ENCODE measurements at regions not wholly inside any gene's neighbourhood (a gene's known extent, or its start where the extent isn't known, plus 50 kb on each side); places are given as distances from the start of the nearest gene placed in this dataset.
"Not testable (repeated sequence)": the region's sequence is repeated elsewhere in the genome, so short reads cannot be mapped to it uniquely, and the experiment has no call there.

GRCh38 chr18:61655630-61656029 is 237.2 kb downstream of the RNF152 start:
- H3K27me3 Mint-ChIP-seq = peaks cover 0 to 11% (median 7%) of the 10 kb centered on the region in 5 donors
- no peaks in the 10 kb centered on the region for H3K36me3 Mint-ChIP-seq
- DNase-seq (no peak), ATAC-seq (no peak)
- H3K4me3 Mint-ChIP-seq = no peak overlapping the region
- H3K4me1 Mint-ChIP-seq = no peaks in the 10 kb centered on the region
- H3K9me3 Mint-ChIP-seq = peaks cover 0 to 5% (median 0%) of the 10 kb centered on the region in 9 donors
- POLR2A ChIA-PET = no interaction called here
- H3K27ac Mint-ChIP-seq = no peak overlapping the region

GRCh38 chr18:61653823-61654551 is 238.8 kb downstream of the RNF152 start:
- Mint-ChIP-seq H3K36me3 (no peaks in the 10 kb centered on the region), H3K9me3 (peaks cover 0 to 5% (median 0%) of the 10 kb centered on the region in 9 donors), H3K27me3 (peaks cover 1 to 9% (median 9%) of the 10 kb centered on the region in 5 donors), H3K4me1 (no peaks in the 10 kb centered on the region), H3K27ac (no peak overlapping the region), H3K4me3 (no peak overlapping the region)
- ATAC-seq (no peak), DNase-seq (no peak)
- POLR2A ChIA-PET = no interaction called here

- Mint-ChIP-seq H3K4me3 (no peak overlapping the region), H3K4me1 (no peaks in the 10 kb centered on the region), H3K36me3 (no peaks in the 10 kb centered on the region), H3K9me3 (peaks cover 0 to 2% (median 0%) of the 10 kb centered on the region in 9 donors), H3K27ac (no peak overlapping the region), H3K27me3 (peaks cover 0 to 7% (median 4%) of the 10 kb centered on the region in 5 donors)
- ATAC-seq = no peak
- POLR2A ChIA-PET = no interaction called here
- no peak for DNase-seq
Observed at GRCh38 chr18:61651880-61652268, 240.9 kb downstream of the RNF152 start.

- no peaks in the 10 kb centered on the region for H3K4me1 Mint-ChIP-seq
- DNase-seq (no peak), ATAC-seq (no peak)
- H3K9me3 Mint-ChIP-seq = peaks cover 0 to 2% (median 0%) of the 10 kb centered on the region in 9 donors
- POLR2A ChIA-PET = no interaction called here
- H3K4me3 Mint-ChIP-seq = no peak overlapping the region
- no peak overlapping the region for H3K27ac Mint-ChIP-seq
- no peaks in the 10 kb centered on the region for H3K36me3 Mint-ChIP-seq
- H3K27me3 Mint-ChIP-seq = peaks cover 0 to 7% (median 4%) of the 10 kb centered on the region in 5 donors
Observed at GRCh38 chr18:61651145-61651879, 241.5 kb downstream of the RNF152 start.

- H3K27ac Mint-ChIP-seq = no peak overlapping the region
- H3K9me3 Mint-ChIP-seq = peaks cover 0 to 1% (median 0%) of the 10 kb centered on the region in 9 donors
- DNase-seq (no peak), ATAC-seq (no peak)
- no peaks in the 10 kb centered on the region for H3K36me3 Mint-ChIP-seq
- H3K4me1 Mint-ChIP-seq = peaks cover 0 to 7% (median 2%) of the 10 kb centered on the region in 4 donors
- peaks cover 0 to 6% (median 4%) of the 10 kb centered on the region in 5 donors for H3K27me3 Mint-ChIP-seq
- POLR2A ChIA-PET = no interaction called here
- H3K4me3 Mint-ChIP-seq = no peak overlapping the region
Observed at GRCh38 chr18:61643884-61644647, 248.7 kb downstream of the RNF152 start.

- DNase-seq (no peak), ATAC-seq (no peak)
- H3K4me1 Mint-ChIP-seq = peaks cover 0 to 8% (median 2%) of the 10 kb centered on the region in 4 donors
- H3K36me3 Mint-ChIP-seq = no peaks in the 10 kb centered on the region
- no peaks in the 10 kb centered on the region for H3K9me3 Mint-ChIP-seq
- no peak overlapping the region for H3K4me3 Mint-ChIP-seq
- POLR2A ChIA-PET = no interaction called here
- peak overlapping the region in 1 of 10 donors; percentile 35 for H3K27ac Mint-ChIP-seq
- peaks cover 4 to 14% (median 13%) of the 10 kb centered on the region in 5 donors for H3K27me3 Mint-ChIP-seq
Observed at GRCh38 chr18:61639886-61640285, 252.9 kb downstream of the RNF152 start.

- Mint-ChIP-seq H3K4me3 (no peak overlapping the region), H3K4me1 (peaks cover 0 to 2% (median 0%) of the 10 kb centered on the region in 4 donors), H3K36me3 (no peaks in the 10 kb centered on the region), H3K27ac (no peak overlapping the region), H3K9me3 (no peaks in the 10 kb centered on the region), H3K27me3 (peaks cover 5 to 19% (median 13%) of the 10 kb centered on the region in 5 donors)
- POLR2A ChIA-PET = no interaction called here
- no peak for DNase-seq
- ATAC-seq = no peak
Observed at GRCh38 chr18:61637905-61638595, 254.8 kb downstream of the RNF152 start.

GRCh38 chr18:61637319-61637718 is 255.5 kb downstream of the RNF152 start:
- no peak for DNase-seq
- Mint-ChIP-seq H3K27me3 (peaks cover 7 to 26% (median 15%) of the 10 kb centered on the region in 5 donors), H3K27ac (no peak overlapping the region), H3K36me3 (no peaks in the 10 kb centered on the region), H3K9me3 (no peaks in the 10 kb centered on the region), H3K4me1 (peaks cover 0 to 2% (median 0%) of the 10 kb centered on the region in 4 donors), H3K4me3 (no peak overlapping the region)
- no peak for ATAC-seq
- POLR2A ChIA-PET = no interaction called here

GRCh38 chr18:61635901-61636528 is 256.8 kb downstream of the RNF152 start:
- Mint-ChIP-seq H3K27ac (no peak overlapping the region), H3K27me3 (peaks cover 7 to 28% (median 11%) of the 10 kb centered on the region in 5 donors), H3K4me1 (peaks cover 0 to 2% (median 0%) of the 10 kb centered on the region in 4 donors), H3K36me3 (no peaks in the 10 kb centered on the region), H3K9me3 (peaks cover 0 to 2% (median 0%) of the 10 kb centered on the region in 9 donors), H3K4me3 (peak overlapping the region in 1 of 10 donors; percentile 0)
- POLR2A ChIA-PET = no interaction called here
- peak in 8 of 10 donors; percentile 10 to 46 (median 24) for DNase-seq
- no peak for ATAC-seq

GRCh38 chr18:61628085-61628484 is 264.7 kb downstream of the RNF152 start:
- peaks cover 2 to 24% (median 8%) of the 10 kb centered on the region in 5 donors for H3K27me3 Mint-ChIP-seq
- no peaks in the 10 kb centered on the region for H3K36me3 Mint-ChIP-seq
- ATAC-seq (no peak), DNase-seq (no peak)
- peaks cover 0 to 2% (median 0%) of the 10 kb centered on the region in 9 donors for H3K9me3 Mint-ChIP-seq
- H3K4me1 Mint-ChIP-seq = no peaks in the 10 kb centered on the region
- H3K4me3 Mint-ChIP-seq = no peak overlapping the region
- H3K27ac Mint-ChIP-seq = no peak overlapping the region
- POLR2A ChIA-PET = no interaction called here

GRCh38 chr18:61624631-61625030 is 268.2 kb downstream of the RNF152 start:
- H3K4me3 Mint-ChIP-seq, H3K9me3 Mint-ChIP-seq, H3K27ac Mint-ChIP-seq, H3K4me1 Mint-ChIP-seq, H3K36me3 Mint-ChIP-seq, ATAC-seq, DNase-seq: not testable (repeated sequence)
- POLR2A ChIA-PET = interaction anchor here (0.6 kb wide), 1 partner anchor 82 kb away, joined by 5 read pairs; no protein-coding TSS in a partner anchor
- peaks cover 2 to 17% (median 10%) of the 10 kb centered on the region in 5 donors for H3K27me3 Mint-ChIP-seq

GRCh38 chr18:61619783-61620182 is 273.0 kb downstream of the RNF152 start:
- ATAC-seq = no peak
- Mint-ChIP-seq H3K27ac (no peak overlapping the region), H3K9me3 (peaks cover 0 to 2% (median 0%) of the 10 kb centered on the region in 9 donors), H3K27me3 (peaks cover 5 to 26% (median 18%) of the 10 kb centered on the region in 5 donors), H3K36me3 (no peaks in the 10 kb centered on the region), H3K4me3 (no peak overlapping the region), H3K4me1 (no peaks in the 10 kb centered on the region)
- POLR2A ChIA-PET = no interaction called here
- DNase-seq = no peak
